H1 (cell line): ENCODE measurements at regions not wholly inside any gene's neighbourhood (a gene's known extent, or its start where the extent isn't known, plus 50 kb on each side); places are given as distances from the start of the nearest gene placed in this dataset.

Experiments
- CHD2 ChIP-seq: IDR thresholded peaks from 2 replicates; pipeline ENCODE4 v1.6.1; 2012; ENCODE audit warnings: low read length, improper control_type of control experiment
- HDAC6 ChIP-seq: IDR thresholded peaks from one replicate; pipeline ENCODE4 v1.7.1; 2012; ENCODE audit warnings: low read depth, mild to moderate bottlenecking, inconsistent platforms, low read length, moderate library complexity
- TAF7 ChIP-seq: optimal IDR thresholded peaks from 2 replicates; pipeline ENCODE3; 2011; ENCODE audit warnings: low read depth, mild to moderate bottlenecking, inconsistent platforms, low read length, moderate library complexity, borderline replicate concordance

GRCh38 chr20:1804554-1804956 lies 90.7 kb upstream of the SIRPA start (continued):
- TF ChIP-seq HDAC6 (no peak), CHD2 (no peak), TAF7 (no peak)
